ENCODE measurements at regions not wholly inside any gene's neighbourhood (a gene's known extent, or its start where the extent isn't known, plus 50 kb on each side); places are given as distances from the start of the nearest gene placed in this dataset.

- H3K4me3 ChIP-seq (replicated peaks; ENCODE audit: insufficient read depth, low read length): no peak overlapping the region
- DNase-seq (ENCODE audit: low read depth in 1 of 2, low spot score in 1 of 2): no peak
- H3K27ac ChIP-seq (replicated peaks): no peak overlapping the region
- TF ChIP-seq GABPA (IDR thresholded peaks at IDR 0.05; ENCODE audit: low read depth): no peak
- no peak for TF ChIP-seq POLR2AphosphoS5 (IDR thresholded peaks at IDR 0.05; ENCODE audit: low read depth)
- TF ChIP-seq CTCF (IDR thresholded peaks at IDR 0.05; ENCODE audit: insufficient read depth, low read length): no peak
- no peak for TF ChIP-seq SPI1 (IDR thresholded peaks at IDR 0.05; ENCODE audit: borderline replicate concordance, low read depth)
- no peak for TF ChIP-seq REST (IDR thresholded peaks at IDR 0.05; ENCODE audit: insufficient replicate concordance, low read depth)
- no peaks in the 10 kb centered on the region for H3K27me3 ChIP-seq (ENCODE audit: insufficient read depth, poor library complexity, severe bottlenecking)
Observed at GRCh38 chr10:130638991-130639390, 502.8 kb downstream of the GLRX3 start.

- no peaks in the 10 kb centered on the region for H3K27me3 ChIP-seq (ENCODE audit: insufficient read depth, poor library complexity, severe bottlenecking)
- no peak overlapping the region for H3K4me3 ChIP-seq (replicated peaks; ENCODE audit: insufficient read depth, low read length)
- TF ChIP-seq SPI1 (IDR thresholded peaks at IDR 0.05; ENCODE audit: borderline replicate concordance, low read depth) (no peak), REST (IDR thresholded peaks at IDR 0.05; ENCODE audit: insufficient replicate concordance, low read depth) (no peak), GABPA (IDR thresholded peaks at IDR 0.05; ENCODE audit: low read depth) (no peak)
- no peak overlapping the region for H3K27ac ChIP-seq (replicated peaks)
- no peak for DNase-seq (ENCODE audit: low read depth in 1 of 2, low spot score in 1 of 2)
Observed at GRCh38 chr10:130642926-130643325, 506.7 kb downstream of the GLRX3 start.

- no peak for DNase-seq (ENCODE audit: low read depth in 1 of 2, low spot score in 1 of 2)
- TF ChIP-seq REST (IDR thresholded peaks at IDR 0.05; ENCODE audit: insufficient replicate concordance, low read depth) (no peak), GABPA (IDR thresholded peaks at IDR 0.05; ENCODE audit: low read depth) (no peak), CTCF (IDR thresholded peaks at IDR 0.05; ENCODE audit: insufficient read depth, low read length) (no peak), POLR2AphosphoS5 (IDR thresholded peaks at IDR 0.05; ENCODE audit: low read depth) (no peak), SPI1 (IDR thresholded peaks at IDR 0.05; ENCODE audit: borderline replicate concordance, low read depth) (no peak)
- Histone ChIP-seq H3K27ac (replicated peaks) (no peak overlapping the region), H3K4me3 (replicated peaks; ENCODE audit: insufficient read depth, low read length) (no peak overlapping the region), H3K27me3 (ENCODE audit: insufficient read depth, poor library complexity, severe bottlenecking) (no peaks in the 10 kb centered on the region)
Observed at GRCh38 chr10:130647341-130647740, 511.1 kb downstream of the GLRX3 start.

GRCh38 chr10:130648807-130649206, 512.6 kb downstream of the GLRX3 start:
- TF ChIP-seq GABPA (IDR thresholded peaks at IDR 0.05; ENCODE audit: low read depth) (no peak), CTCF (IDR thresholded peaks at IDR 0.05; ENCODE audit: insufficient read depth, low read length) (no peak), SPI1 (IDR thresholded peaks at IDR 0.05; ENCODE audit: borderline replicate concordance, low read depth) (no peak), POLR2AphosphoS5 (IDR thresholded peaks at IDR 0.05; ENCODE audit: low read depth) (no peak), REST (IDR thresholded peaks at IDR 0.05; ENCODE audit: insufficient replicate concordance, low read depth) (no peak)
- no peak overlapping the region for H3K4me3 ChIP-seq (replicated peaks; ENCODE audit: insufficient read depth, low read length)
- no peak overlapping the region for H3K27ac ChIP-seq (replicated peaks)
- H3K27me3 ChIP-seq (ENCODE audit: insufficient read depth, poor library complexity, severe bottlenecking): no peaks in the 10 kb centered on the region
- DNase-seq (ENCODE audit: low read depth in 1 of 2, low spot score in 1 of 2): no peak
